ENCODE measurements at regions not wholly inside any gene's neighbourhood (a gene's known extent, or its start where the extent isn't known, plus 50 kb on each side); places are given as distances from the start of the nearest gene placed in this dataset.

DNA sequence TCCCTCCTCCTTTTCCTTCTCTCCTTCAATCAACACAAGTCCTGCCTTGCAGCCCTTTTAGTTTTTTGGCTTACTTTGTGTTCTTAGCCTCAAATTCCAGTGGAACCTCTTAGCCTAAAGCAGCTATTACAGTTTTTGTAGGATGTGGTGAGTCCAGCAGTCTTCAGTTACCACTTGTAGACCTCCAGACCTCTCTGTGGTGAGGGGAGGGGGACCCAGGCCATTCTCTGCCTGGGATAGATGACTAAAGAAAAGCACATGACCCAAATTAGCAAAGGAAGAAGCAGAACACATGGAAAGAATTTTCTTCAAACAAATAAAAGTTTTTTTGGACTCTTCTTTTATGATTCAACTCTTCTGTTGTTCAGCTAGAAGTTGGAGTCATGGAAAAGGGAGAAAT lies 246.5 kb downstream of the HAO1 start:
- TF ChIP-seq CTCF (IDR thresholded peaks at IDR 0.05; ENCODE audit: insufficient read depth, low read length, poor library complexity, severe bottlenecking) (no peak), EZH2phosphoT487 (conservative IDR thresholded peaks at IDR 0.05; ENCODE audit: low read length) (no peak)
